NCI-H82 (cell line): ENCODE measurements at regions not wholly inside any gene's neighbourhood (a gene's known extent, or its start where the extent isn't known, plus 50 kb on each side); places are given as distances from the start of the nearest gene placed in this dataset.
"Not testable (repeated sequence)": the region's sequence is repeated elsewhere in the genome, so short reads cannot be mapped to it uniquely, and the experiment has no call there.

Experiments used
- DNase-seq: peaks from one replicate; lab custom pipeline; 2025; lab: John Stamatoyannopoulos, UW

- DNase-seq, result no peak
Observed at GRCh38 chr3:181330257-181330656, 340.7 kb upstream of the DNAJC19 start.

GRCh38 chr3:181329024-181329423, 339.5 kb upstream of the DNAJC19 start:
- DNase-seq, result peak; percentile 83

- peak; percentile 91 for DNase-seq
Observed at GRCh38 chr3:181328346-181328745, 338.8 kb upstream of the DNAJC19 start.

GRCh38 chr3:181327349-181327748, 337.8 kb upstream of the DNAJC19 start:
- no peak for DNase-seq

GRCh38 chr3:181326637-181327223, 337.2 kb upstream of the DNAJC19 start:
- peak; percentile 69 for DNase-seq

GRCh38 chr3:181324516-181324915, 335.0 kb upstream of the DNAJC19 start:
- not testable (repeated sequence) for DNase-seq

GRCh38 chr3:181318321-181318720, 328.8 kb upstream of the DNAJC19 start:
- DNase-seq, result no peak

- DNase-seq, result peak; percentile 91
Observed at GRCh38 chr3:181317508-181317907, 328.0 kb upstream of the DNAJC19 start.

GRCh38 chr3:181316482-181316881, 326.9 kb upstream of the DNAJC19 start:
- DNase-seq, result no peak

GRCh38 chr3:181313335-181313734, 323.8 kb upstream of the DNAJC19 start:
- DNase-seq, result peak; percentile 97

GRCh38 chr3:181311186-181311585, 321.6 kb upstream of the DNAJC19 start:
- DNase-seq, result peak; percentile 22

GRCh38 chr3:181302960-181303359, 313.4 kb upstream of the DNAJC19 start:
- no peak for DNase-seq

GRCh38 chr3:181300033-181300432, 310.5 kb upstream of the DNAJC19 start:
- DNase-seq, result no peak

GRCh38 chr3:181298421-181298820, 308.9 kb upstream of the DNAJC19 start:
- DNase-seq, result no peak

- no peak for DNase-seq
Observed at GRCh38 chr3:181292984-181293383, 303.4 kb upstream of the DNAJC19 start.

- DNase-seq, result no peak
Observed at GRCh38 chr3:181290941-181291340, 301.4 kb upstream of the DNAJC19 start.

GRCh38 chr3:181289306-181289705, 299.8 kb upstream of the DNAJC19 start:
- DNase-seq, result no peak

- DNase-seq, result no peak
Observed at GRCh38 chr3:181288145-181288544, 298.6 kb upstream of the DNAJC19 start.

- peak; percentile 10 for DNase-seq
Observed at GRCh38 chr3:181279239-181279565, 289.7 kb upstream of the DNAJC19 start.

GRCh38 chr3:181278468-181279238, 289.1 kb upstream of the DNAJC19 start:
- DNase-seq, result peak; percentile 32

GRCh38 chr3:181276358-181276896, 286.9 kb upstream of the DNAJC19 start:
- no peak for DNase-seq

GRCh38 chr3:181274025-181274424, 284.5 kb upstream of the DNAJC19 start:
- DNase-seq, result no peak

- DNase-seq, result no peak
Observed at GRCh38 chr3:181267312-181267711, 277.8 kb upstream of the DNAJC19 start.
